B cell (primary cell): ENCODE measurements at regions not wholly inside any gene's neighbourhood (a gene's known extent, or its start where the extent isn't known, plus 50 kb on each side); places are given as distances from the start of the nearest gene placed in this dataset.
"Not testable (repeated sequence)": the region's sequence is repeated elsewhere in the genome, so short reads cannot be mapped to it uniquely, and the experiment has no call there.

Source experiments
- ATAC-seq: fragments of 200-7000 bp; cut with Tn5 transposase; one replicate; pipeline ENCODE4 v1.10.0; 2021; ENCODE audit warnings: low read depth, mild to moderate bottlenecking, moderate number of reproducible peaks, moderate library complexity
- CTCF ChIA-PET: fragments of 350-600 bp; sonication (Branson Sonifier 250); formaldehyde crosslinking; loops from one replicate; lab custom pipeline; 2021; ENCODE audit warnings: antibody characterized with exemption, inconsistent platforms; lab: Charles Lee
- POLR2A ChIA-PET: fragments of 350-600 bp; sonication (Branson Sonifier 250); formaldehyde crosslinking; loops from one replicate; lab custom pipeline; 2021; ENCODE audit warnings: antibody characterized with exemption; lab: Charles Lee
- DNase-seq: peaks from one replicate; pipeline ENCODE4 v3.0.0; 2013
- H2AFZ ChIP-seq: 2 replicates; pipeline ENCODE4 v1.6.1; 2012; ENCODE audit warnings: mild to moderate bottlenecking, low read depth, low read length; ENCODE audit not compliant: insufficient read depth, poor library complexity, severe bottlenecking
- H3K27ac ChIP-seq, 2 donors: 1 replicate in 1 of 2; 2 replicates in 1 of 2; pipeline ENCODE4 v1.5.1; 2012 to 2013; ENCODE audit warnings: low read length in 2 of 2, mild to moderate bottlenecking in 2 of 2, moderate library complexity in 1 of 2
- H3K27me3 ChIP-seq, 4 experiments: fragments of 200-600 bp in 1 of 4; sonication (generic) in 1 of 4; replicated peaks in 1 of 4; 1 replicate in 2 of 4; 2 replicates in 2 of 4; pipeline versions ENCODE4 v1.6.1 to v1.7.0; 2013 to 2016; ENCODE audit warnings: low read length in 3 of 4, mild to moderate bottlenecking in 2 of 4, mixed read lengths in 1 of 4, moderate library complexity in 1 of 4; ENCODE audit not compliant: insufficient read depth in 4 of 4, control insufficient read depth in 3 of 4; ENCODE audit errors: control extremely low read depth in 1 of 4
- H3K36me3 ChIP-seq, 2 experiments: replicated peaks in 1 of 2; 1 replicate in 1 of 2; 2 replicates in 1 of 2; pipeline versions ENCODE4 v1.6.1 to v1.7.1; 2013; ENCODE audit warnings: low read length in 1 of 2; ENCODE audit not compliant: insufficient read depth in 2 of 2, control insufficient read depth in 1 of 2; ENCODE audit errors: control extremely low read depth in 1 of 2, extremely low read depth in 1 of 2
- H3K4me1 ChIP-seq, 2 donors: fragments of 200-600 bp in 1 of 2; sonication (generic) in 1 of 2; 1 replicate in 1 of 2; 2 replicates in 1 of 2; pipeline versions ENCODE4 v1.5.1 to v1.6.1; 2013 to 2017; ENCODE audit warnings: low read length in 2 of 2; ENCODE audit not compliant: control insufficient read depth in 2 of 2, insufficient read depth in 2 of 2
- H3K4me2 ChIP-seq: replicated peaks from 2 replicates; pipeline ENCODE3; 2012; ENCODE audit warnings: mild to moderate bottlenecking, low read depth, low read length; ENCODE audit not compliant: poor library complexity, severe bottlenecking
- H3K4me3 ChIP-seq, 5 experiments: fragments of 200-600 bp in 1 of 5; sonication (generic) in 1 of 5; 1 replicate in 3 of 5; 2 replicates in 2 of 5; pipeline versions ENCODE4 v1.5.1 to v1.7.0; 2011 to 2016; ENCODE audit warnings: low read length in 4 of 5, mild to moderate bottlenecking in 4 of 5, low read depth in 2 of 5, control low read depth in 1 of 5, moderate library complexity in 1 of 5; ENCODE audit not compliant: insufficient read depth in 1 of 5; ENCODE audit errors: control extremely low read depth in 1 of 5, extremely low read depth in 1 of 5
- H3K79me2 ChIP-seq: fragments of 200-600 bp; sonication (generic); one replicate; pipeline ENCODE4 v1.6.0; 2016; ENCODE audit warnings: low read length; ENCODE audit not compliant: control insufficient read depth, insufficient read depth
- H3K9ac ChIP-seq: fragments of 200-600 bp; sonication (generic); 2 replicates; pipeline ENCODE4 v1.6.1; 2017; ENCODE audit warnings: mild to moderate bottlenecking, low read length, moderate library complexity
- H3K9me3 ChIP-seq, 3 donors: one replicate each; pipeline versions ENCODE4 v1.6.1 to v1.7.1; 2013; ENCODE audit warnings: low read length in 2 of 3; ENCODE audit not compliant: control insufficient read depth in 2 of 3, insufficient read depth in 1 of 3; ENCODE audit errors: control extremely low read depth in 1 of 3
- H4K20me1 ChIP-seq: 2 replicates; pipeline ENCODE4 v1.6.0; 2012; ENCODE audit warnings: mild to moderate bottlenecking, low read length; ENCODE audit not compliant: insufficient read depth, control insufficient read depth, poor library complexity, severe bottlenecking
- H3K27ac Mint-ChIP-seq: one replicate; pipeline ENCODE4 v1.8.0; 2021; ENCODE audit warnings: mixed read lengths
- H3K27me3 Mint-ChIP-seq: one replicate; pipeline ENCODE4 v1.8.0; 2021; ENCODE audit warnings: mixed read lengths
- H3K4me1 Mint-ChIP-seq: one replicate; pipeline ENCODE4 v1.8.0; 2021; ENCODE audit warnings: mixed read lengths
- H3K4me3 Mint-ChIP-seq: one replicate; pipeline ENCODE4 v1.8.0; 2021; ENCODE audit warnings: mixed read lengths
- H3K9me3 Mint-ChIP-seq: one replicate; pipeline ENCODE4 v1.8.0; 2022; ENCODE audit warnings: mixed read lengths; ENCODE audit not compliant: insufficient read depth
- EZH2 ChIP-seq: IDR thresholded peaks from 2 replicates; pipeline ENCODE4 v1.6.1; 2012; ENCODE audit warnings: borderline replicate concordance, low read depth, mild to moderate bottlenecking, moderate library complexity, low read length; ENCODE audit not compliant: insufficient read depth, poor library complexity, severe bottlenecking
- WGBS: methylation state at CpG from one replicate; pipeline ENCODE4 v1.1.5; 2013; ENCODE audit warnings: missing lambda C conversion rate; ENCODE audit not compliant: insufficient coverage; 5-methylcytosine and 5-hydroxymethylcytosine counted together
- intact Hi-C: fragments of 100-400 bp; cut with micrococcal nuclease; formaldehyde crosslinking; loops from one replicate; pipeline ENCODE4 v1.10.0; 2022
- TF ChIP-seq, protein P1 (sequence below): fragments of 200-600 bp; IDR thresholded peaks from one replicate; pipeline ENCODE4 v1.8.0; 2022; ENCODE audit warnings: antibody characterized with exemption, mild to moderate bottlenecking

GRCh38 chr4:116183241-116183640 is 902.1 kb downstream of the TRAM1L1 start:
- H3K9me3 ChIP-seq, result no peaks in the 10 kb centered on the region
- H3K79me2 ChIP-seq, result no peaks in the 10 kb centered on the region
- H3K4me1 Mint-ChIP-seq, result no peaks in the 10 kb centered on the region
- ChIA-PET POLR2A (no interaction called here), CTCF (no interaction called here)
- no peak overlapping the region for H3K4me3 Mint-ChIP-seq
- ATAC-seq (no peak), DNase-seq (no peak)
- H4K20me1 ChIP-seq, result no peaks in the 10 kb centered on the region
- TF ChIP-seq, protein P1, sequence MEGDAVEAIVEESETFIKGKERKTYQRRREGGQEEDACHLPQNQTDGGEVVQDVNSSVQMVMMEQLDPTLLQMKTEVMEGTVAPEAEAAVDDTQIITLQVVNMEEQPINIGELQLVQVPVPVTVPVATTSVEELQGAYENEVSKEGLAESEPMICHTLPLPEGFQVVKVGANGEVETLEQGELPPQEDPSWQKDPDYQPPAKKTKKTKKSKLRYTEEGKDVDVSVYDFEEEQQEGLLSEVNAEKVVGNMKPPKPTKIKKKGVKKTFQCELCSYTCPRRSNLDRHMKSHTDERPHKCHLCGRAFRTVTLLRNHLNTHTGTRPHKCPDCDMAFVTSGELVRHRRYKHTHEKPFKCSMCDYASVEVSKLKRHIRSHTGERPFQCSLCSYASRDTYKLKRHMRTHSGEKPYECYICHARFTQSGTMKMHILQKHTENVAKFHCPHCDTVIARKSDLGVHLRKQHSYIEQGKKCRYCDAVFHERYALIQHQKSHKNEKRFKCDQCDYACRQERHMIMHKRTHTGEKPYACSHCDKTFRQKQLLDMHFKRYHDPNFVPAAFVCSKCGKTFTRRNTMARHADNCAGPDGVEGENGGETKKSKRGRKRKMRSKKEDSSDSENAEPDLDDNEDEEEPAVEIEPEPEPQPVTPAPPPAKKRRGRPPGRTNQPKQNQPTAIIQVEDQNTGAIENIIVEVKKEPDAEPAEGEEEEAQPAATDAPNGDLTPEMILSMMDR, result no peak
- no peak for TF ChIP-seq EZH2
- no peak overlapping the region for H3K27ac ChIP-seq
- no peaks in the 10 kb centered on the region for H3K9me3 Mint-ChIP-seq
- H3K27ac Mint-ChIP-seq, result no peak overlapping the region
- no peak overlapping the region for H3K4me3 ChIP-seq
- no peaks in the 10 kb centered on the region for H3K27me3 ChIP-seq
- intact Hi-C loops, result no loop called here
- H3K36me3 ChIP-seq, result no peaks in the 10 kb centered on the region
- no peaks in the 10 kb centered on the region for H3K4me1 ChIP-seq
- H2AFZ ChIP-seq, result no peak overlapping the region
- no peaks in the 10 kb centered on the region for H3K27me3 Mint-ChIP-seq
- H3K4me2 ChIP-seq, result no peak overlapping the region
- H3K9ac ChIP-seq, result no peak overlapping the region

- Histone ChIP-seq H3K79me2 (no peaks in the 10 kb centered on the region), H3K9ac (no peak overlapping the region), H3K4me3 (no peak overlapping the region), H3K4me1 (no peaks in the 10 kb centered on the region), H3K36me3 (no peaks in the 10 kb centered on the region), H3K9me3 (no peaks in the 10 kb centered on the region), H3K4me2 (no peak overlapping the region), H2AFZ (no peak overlapping the region), H3K27me3 (no peaks in the 10 kb centered on the region), H3K27ac (no peak overlapping the region), H4K20me1 (no peaks in the 10 kb centered on the region)
- no CpG with 5 or more reads among the region's 2 CpGs for WGBS
- ATAC-seq (no peak), DNase-seq (no peak)
- Mint-ChIP-seq H3K9me3 (no peaks in the 10 kb centered on the region), H3K27me3 (no peaks in the 10 kb centered on the region), H3K27ac (no peak overlapping the region), H3K4me3 (no peak overlapping the region), H3K4me1 (no peaks in the 10 kb centered on the region)
- TF ChIP-seq, protein P1, result no peak
- no peak for TF ChIP-seq EZH2
- intact Hi-C loops, result no loop called here
- POLR2A ChIA-PET, result no interaction called here
- CTCF ChIA-PET, result no interaction called here
Observed at GRCh38 chr4:116180157-116180601, 905.2 kb downstream of the TRAM1L1 start.

GRCh38 chr4:116151371-116151770 is 934.0 kb downstream of the TRAM1L1 start:
- POLR2A ChIA-PET, H3K27me3 Mint-ChIP-seq: not testable (repeated sequence)

More at GRCh38 chr4:116151371-116151770, 934.0 kb downstream of the TRAM1L1 start:
- H3K79me2 ChIP-seq, H3K27ac ChIP-seq, CTCF ChIA-PET, ATAC-seq, H3K4me3 Mint-ChIP-seq, H4K20me1 ChIP-seq, H3K9me3 Mint-ChIP-seq, H3K9me3 ChIP-seq, H3K4me1 ChIP-seq, intact Hi-C loops, H3K9ac ChIP-seq, H3K27ac Mint-ChIP-seq, H3K36me3 ChIP-seq, H3K4me2 ChIP-seq, DNase-seq, H2AFZ ChIP-seq, H3K4me3 ChIP-seq, H3K4me1 Mint-ChIP-seq, H3K27me3 ChIP-seq: not testable (repeated sequence)
- WGBS, result 87% methylated on average over 5 of the region's 9 CpGs
